Mammary epithelial cell (primary cell): ENCODE measurements at regions not wholly inside any gene's neighbourhood (a gene's known extent, or its start where the extent isn't known, plus 50 kb on each side); places are given as distances from the start of the nearest gene placed in this dataset.

Source experiments
- CTCF ChIP-seq, 2 donors: IDR thresholded peaks in 1 of 2; conservative IDR thresholded peaks in 1 of 2; 2 replicates each; pipeline ENCODE4 v1.5.1; 2011 to 2012; ENCODE audit warnings: inconsistent platforms in 2 of 2, low read length in 2 of 2, mild to moderate bottlenecking in 2 of 2, control low read depth in 1 of 2, low read depth in 1 of 2; ENCODE audit not compliant: insufficient read depth in 1 of 2; ENCODE audit errors: extremely low read depth in 1 of 2
- EZH2 ChIP-seq: IDR thresholded peaks from 2 replicates; pipeline ENCODE4 v1.6.1; 2012; ENCODE audit warnings: low read length, inconsistent platforms, borderline replicate concordance

DNA sequence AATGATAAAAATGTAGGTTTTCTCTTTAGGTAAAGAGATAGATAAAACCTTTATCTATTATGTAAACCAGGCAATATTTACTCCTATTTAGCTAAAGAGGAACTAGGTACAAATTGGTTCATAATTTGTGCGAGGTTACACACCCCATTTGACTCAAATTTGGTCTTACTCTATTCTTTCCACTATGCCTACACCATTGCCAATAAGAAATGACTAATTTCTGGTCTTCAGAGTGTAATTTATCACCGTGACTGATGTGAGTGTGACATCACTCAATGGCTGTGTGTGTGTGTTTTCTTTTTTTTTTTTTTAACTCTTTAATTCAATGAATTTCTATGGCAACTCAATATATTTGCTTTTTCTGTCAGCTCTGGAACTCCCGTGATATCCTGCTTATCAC is 955.8 kb downstream of the TDRD15 start:
- TF ChIP-seq CTCF (conservative IDR thresholded peaks at IDR 0.05 in 1 of 2, IDR thresholded peaks at IDR 0.05 in 1 of 2; ENCODE audit: extremely low read depth in 1 of 2, insufficient read depth in 1 of 2, low read depth in 1 of 2, low read length in 2 of 2), result no peak
- TF ChIP-seq EZH2, result no peak
